Central memory CD8-positive, alpha-beta T cell (primary cell): ENCODE measurements at regions not wholly inside any gene's neighbourhood (a gene's known extent, or its start where the extent isn't known, plus 50 kb on each side); places are given as distances from the start of the nearest gene placed in this dataset.
"Not testable (repeated sequence)": the region's sequence is repeated elsewhere in the genome, so short reads cannot be mapped to it uniquely, and the experiment has no call there.

ENCODE experiments used
- ATAC-seq: fragments of 150-1000 bp; cut with Tn5 transposase; replicated peaks from 2 replicates; pipeline ENCODE4 v1.10.0; 2022; ENCODE audit warnings: mild to moderate bottlenecking, moderate FRiP score, moderate number of reproducible peaks; ENCODE audit not compliant: poor library complexity, severe bottlenecking; ENCODE audit errors: extremely low read depth
- DNase-seq, 2 donors: peaks; one replicate each; pipeline ENCODE4 v3.0.0; 2021; ENCODE audit warnings: low spot score in 2 of 2
- H3K27ac Mint-ChIP-seq: one replicate; pipeline ENCODE4 v1.8.0; 2022; ENCODE audit warnings: low read depth, mild to moderate bottlenecking, moderate library complexity, mixed read lengths
- H3K27me3 Mint-ChIP-seq: one replicate; pipeline ENCODE4 v1.8.0; 2022; ENCODE audit warnings: mixed read lengths
- H3K36me3 Mint-ChIP-seq: one replicate; pipeline ENCODE4 v1.8.0; 2022; ENCODE audit warnings: mild to moderate bottlenecking, moderate library complexity, mixed read lengths; ENCODE audit not compliant: insufficient read depth
- H3K4me1 Mint-ChIP-seq: one replicate; pipeline ENCODE4 v1.8.0; 2022; ENCODE audit warnings: mixed read lengths
- H3K4me3 Mint-ChIP-seq: one replicate; pipeline ENCODE4 v1.8.0; 2022; ENCODE audit warnings: mild to moderate bottlenecking, moderate library complexity, mixed read lengths
- H3K9me3 Mint-ChIP-seq: one replicate; pipeline ENCODE4 v1.8.0; 2022; ENCODE audit warnings: mixed read lengths

GRCh38 chr22:47411006-47411405 lies 648.6 kb downstream of the TBC1D22A start:
- Mint-ChIP-seq H3K4me3 (no peak overlapping the region), H3K36me3 (no peaks in the 10 kb centered on the region)

GRCh38 chr22:47409539-47410275 lies 647.3 kb downstream of the TBC1D22A start:
- Mint-ChIP-seq H3K9me3 (no peaks in the 10 kb centered on the region), H3K27me3 (peaks cover 53% of the 10 kb centered on the region), H3K36me3 (no peaks in the 10 kb centered on the region), H3K4me1 (no peaks in the 10 kb centered on the region), H3K4me3 (no peak overlapping the region), H3K27ac (no peak overlapping the region)
- ATAC-seq: no peak
- DNase-seq: no peak

More at GRCh38 chr22:47411006-47411405, 648.6 kb downstream of the TBC1D22A start:
- no peak overlapping the region for H3K27ac Mint-ChIP-seq
- no peak for ATAC-seq
- H3K27me3 Mint-ChIP-seq: peaks cover 53% of the 10 kb centered on the region
- H3K4me1 Mint-ChIP-seq: no peaks in the 10 kb centered on the region
- H3K9me3 Mint-ChIP-seq: no peaks in the 10 kb centered on the region
- no peak for DNase-seq

- no peak overlapping the region for H3K27ac Mint-ChIP-seq
- no peaks in the 10 kb centered on the region for H3K9me3 Mint-ChIP-seq
- H3K27me3 Mint-ChIP-seq: peaks cover 63% of the 10 kb centered on the region
- no peaks in the 10 kb centered on the region for H3K36me3 Mint-ChIP-seq
- no peak overlapping the region for H3K4me3 Mint-ChIP-seq
- H3K4me1 Mint-ChIP-seq: no peaks in the 10 kb centered on the region
- DNase-seq (no peak), ATAC-seq (no peak)
These were observed 646.0 kb downstream of the TBC1D22A start for GRCh38 chr22:47408409-47408808.

- no peak for DNase-seq
- ATAC-seq: no peak
- Mint-ChIP-seq H3K9me3 (no peaks in the 10 kb centered on the region), H3K4me1 (no peaks in the 10 kb centered on the region), H3K27ac (no peak overlapping the region), H3K27me3 (peaks cover 68% of the 10 kb centered on the region), H3K4me3 (no peak overlapping the region), H3K36me3 (no peaks in the 10 kb centered on the region)
These were observed 645.1 kb downstream of the TBC1D22A start for GRCh38 chr22:47407461-47408025.

- ATAC-seq: no peak
- Mint-ChIP-seq H3K4me3 (no peak overlapping the region), H3K27ac (no peak overlapping the region)
These were observed 644.4 kb downstream of the TBC1D22A start for GRCh38 chr22:47406896-47407295.

GRCh38 chr22:47406180-47406834 lies 643.9 kb downstream of the TBC1D22A start:
- Mint-ChIP-seq H3K4me1 (no peaks in the 10 kb centered on the region), H3K27me3 (peaks cover 67% of the 10 kb centered on the region), H3K4me3 (no peak overlapping the region), H3K36me3 (no peaks in the 10 kb centered on the region), H3K27ac (no peak overlapping the region), H3K9me3 (no peaks in the 10 kb centered on the region)
- ATAC-seq: no peak
- DNase-seq: no peak

More at GRCh38 chr22:47406896-47407295, 644.4 kb downstream of the TBC1D22A start:
- no peaks in the 10 kb centered on the region for H3K9me3 Mint-ChIP-seq
- H3K27me3 Mint-ChIP-seq: peaks cover 72% of the 10 kb centered on the region
- H3K36me3 Mint-ChIP-seq: no peaks in the 10 kb centered on the region
- no peak for DNase-seq
- no peaks in the 10 kb centered on the region for H3K4me1 Mint-ChIP-seq

GRCh38 chr22:47405222-47405621 lies 642.8 kb downstream of the TBC1D22A start:
- H3K27me3 Mint-ChIP-seq: peaks cover 56% of the 10 kb centered on the region
- not testable (repeated sequence) for H3K4me1 Mint-ChIP-seq, DNase-seq, H3K36me3 Mint-ChIP-seq, H3K27ac Mint-ChIP-seq, H3K4me3 Mint-ChIP-seq, H3K9me3 Mint-ChIP-seq, ATAC-seq

GRCh38 chr22:47402876-47403525 lies 640.6 kb downstream of the TBC1D22A start:
- ATAC-seq (no peak), DNase-seq (no peak)
- no peak overlapping the region for H3K4me3 Mint-ChIP-seq
- H3K36me3 Mint-ChIP-seq: no peaks in the 10 kb centered on the region
- no peaks in the 10 kb centered on the region for H3K9me3 Mint-ChIP-seq
- H3K27me3 Mint-ChIP-seq: peaks cover 34% of the 10 kb centered on the region
- H3K27ac Mint-ChIP-seq: no peak overlapping the region
- H3K4me1 Mint-ChIP-seq: no peaks in the 10 kb centered on the region

- peaks cover 29% of the 10 kb centered on the region for H3K27me3 Mint-ChIP-seq
- ATAC-seq: no peak
- H3K4me1 Mint-ChIP-seq: no peaks in the 10 kb centered on the region
- no peak overlapping the region for H3K27ac Mint-ChIP-seq
- no peak for DNase-seq
- H3K36me3 Mint-ChIP-seq: no peaks in the 10 kb centered on the region
- no peak overlapping the region for H3K4me3 Mint-ChIP-seq
- no peaks in the 10 kb centered on the region for H3K9me3 Mint-ChIP-seq
These were observed 639.7 kb downstream of the TBC1D22A start for GRCh38 chr22:47401976-47402770.

- no peaks in the 10 kb centered on the region for H3K4me1 Mint-ChIP-seq
- H3K27me3 Mint-ChIP-seq: peaks cover 29% of the 10 kb centered on the region
- ATAC-seq (no peak), DNase-seq (no peak)
- H3K4me3 Mint-ChIP-seq: no peak overlapping the region
- H3K27ac Mint-ChIP-seq: no peak overlapping the region
- H3K36me3 Mint-ChIP-seq: no peaks in the 10 kb centered on the region
- no peaks in the 10 kb centered on the region for H3K9me3 Mint-ChIP-seq
These were observed 639.1 kb downstream of the TBC1D22A start for GRCh38 chr22:47401592-47401898.

- DNase-seq (no peak), ATAC-seq (no peak)
- Mint-ChIP-seq H3K27ac (no peak overlapping the region), H3K36me3 (no peaks in the 10 kb centered on the region), H3K4me1 (no peaks in the 10 kb centered on the region), H3K27me3 (peaks cover 29% of the 10 kb centered on the region), H3K4me3 (no peak overlapping the region), H3K9me3 (no peaks in the 10 kb centered on the region)
These were observed 638.5 kb downstream of the TBC1D22A start for GRCh38 chr22:47400701-47401591.
